Right lobe of liver (tissue), 4 donors: ENCODE measurements at regions not wholly inside any gene's neighbourhood (a gene's known extent, or its start where the extent isn't known, plus 50 kb on each side); places are given as distances from the start of the nearest gene placed in this dataset.

Experiments used
- POLR2A ChIP-seq: fragments of 450-650 bp; IDR thresholded peaks from one replicate; pipeline ENCODE4 v1.6.1; 2017; ENCODE audit warnings: antibody characterized with exemption, mild to moderate bottlenecking
- TF ChIP-seq, protein P1 (sequence below), 4 donors: fragments of 200-600 bp in 3 of 4; fragments of 450-650 bp in 1 of 4; IDR thresholded peaks; one replicate each; pipeline versions ENCODE4 v1.5.1 to v1.8.0; 2016 to 2022; ENCODE audit warnings: antibody characterized with exemption in 4 of 4, mild to moderate bottlenecking in 2 of 4
- donor health status: DM: no; HTN: no; CAD: no.
- donor health status: DM: no; HTN: no; CAD: no.
- donor health status: DM: no; HTN: yes; CAD: no.

GRCh38 chr20:52847731-52848359 lies 124.3 kb upstream of the TSHZ2 start:
- TF ChIP-seq POLR2A: no peak
- TF ChIP-seq, protein P1, sequence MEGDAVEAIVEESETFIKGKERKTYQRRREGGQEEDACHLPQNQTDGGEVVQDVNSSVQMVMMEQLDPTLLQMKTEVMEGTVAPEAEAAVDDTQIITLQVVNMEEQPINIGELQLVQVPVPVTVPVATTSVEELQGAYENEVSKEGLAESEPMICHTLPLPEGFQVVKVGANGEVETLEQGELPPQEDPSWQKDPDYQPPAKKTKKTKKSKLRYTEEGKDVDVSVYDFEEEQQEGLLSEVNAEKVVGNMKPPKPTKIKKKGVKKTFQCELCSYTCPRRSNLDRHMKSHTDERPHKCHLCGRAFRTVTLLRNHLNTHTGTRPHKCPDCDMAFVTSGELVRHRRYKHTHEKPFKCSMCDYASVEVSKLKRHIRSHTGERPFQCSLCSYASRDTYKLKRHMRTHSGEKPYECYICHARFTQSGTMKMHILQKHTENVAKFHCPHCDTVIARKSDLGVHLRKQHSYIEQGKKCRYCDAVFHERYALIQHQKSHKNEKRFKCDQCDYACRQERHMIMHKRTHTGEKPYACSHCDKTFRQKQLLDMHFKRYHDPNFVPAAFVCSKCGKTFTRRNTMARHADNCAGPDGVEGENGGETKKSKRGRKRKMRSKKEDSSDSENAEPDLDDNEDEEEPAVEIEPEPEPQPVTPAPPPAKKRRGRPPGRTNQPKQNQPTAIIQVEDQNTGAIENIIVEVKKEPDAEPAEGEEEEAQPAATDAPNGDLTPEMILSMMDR (IDR thresholded peaks at IDR 0.05): no peak
